WTC11 (cell line): ENCODE measurements at regions not wholly inside any gene's neighbourhood (a gene's known extent, or its start where the extent isn't known, plus 50 kb on each side); places are given as distances from the start of the nearest gene placed in this dataset.

ENCODE experiments used
- ATAC-seq: fragments of 200-7000 bp; cut with Tn5 transposase; 2 replicates; pipeline ENCODE4 v1.10.0; 2021; ENCODE audit warnings: mild to moderate bottlenecking, moderate library complexity
- CTCF ChIA-PET: fragments of 300-600 bp; sonication (Branson Sonifier 250); formaldehyde crosslinking; loops from one replicate; lab custom pipeline; 2021; ENCODE audit warnings: antibody characterized with exemption; lab: Charles Lee
- POLR2A ChIA-PET: fragments of 350-600 bp; sonication (Branson Sonifier 250); formaldehyde crosslinking; loops from one replicate; lab custom pipeline; 2021; ENCODE audit warnings: antibody characterized with exemption; lab: Charles Lee
- DNase-seq: peaks from one replicate; pipeline ENCODE4 v3.0.0; 2021; ENCODE audit warnings: low spot score
- H3K27ac Mint-ChIP-seq: 2 replicates; pipeline ENCODE4 v1.8.0; 2021; ENCODE audit warnings: mixed read lengths
- H3K27me3 Mint-ChIP-seq: 2 replicates; pipeline ENCODE4 v1.8.0; 2021; ENCODE audit warnings: low read depth, mild to moderate bottlenecking, moderate library complexity, mixed read lengths
- H3K36me3 Mint-ChIP-seq: 2 replicates; pipeline ENCODE4 v1.8.0; 2021; ENCODE audit warnings: mixed read lengths
- H3K4me1 Mint-ChIP-seq: 2 replicates; pipeline ENCODE4 v1.8.0; 2022; ENCODE audit warnings: mixed read lengths
- H3K4me3 Mint-ChIP-seq: 2 replicates; pipeline ENCODE4 v1.8.0; 2021; ENCODE audit warnings: mild to moderate bottlenecking, moderate library complexity, mixed read lengths
- H3K9me3 Mint-ChIP-seq: 2 replicates; pipeline ENCODE4 v1.8.0; 2021; ENCODE audit warnings: mixed read lengths
- E2F1 ChIP-seq: sonication (generic); formaldehyde crosslinking; IDR thresholded peaks from 2 replicates; pipeline ENCODE4 v1.8.0; 2022; ENCODE audit warnings: mild to moderate bottlenecking, missing genetic modification reagents
- GTF2I ChIP-seq: fragments of 250-450 bp; sonication (Bioruptor Pico); conservative IDR thresholded peaks from 2 replicates; pipeline ENCODE4 v1.4.0; 2021; ENCODE audit warnings: mild to moderate bottlenecking
- HMGA2 ChIP-seq: fragments of 250-450 bp; sonication (Bioruptor Pico); IDR thresholded peaks from 2 replicates; pipeline ENCODE4 v1.4.0; 2021; ENCODE audit warnings: mild to moderate bottlenecking, moderate library complexity
- IRF1 ChIP-seq: sonication (generic); formaldehyde crosslinking; IDR thresholded peaks from 2 replicates; pipeline ENCODE4 v1.8.0; 2023; ENCODE audit warnings: missing genetic modification reagents
- MYBL2 ChIP-seq: sonication (generic); formaldehyde crosslinking; IDR thresholded peaks from 2 replicates; pipeline ENCODE4 v1.8.1; 2023; ENCODE audit warnings: mild to moderate bottlenecking, moderate library complexity, missing genetic modification reagents
- NFYB ChIP-seq: sonication (generic); formaldehyde crosslinking; conservative IDR thresholded peaks from 2 replicates; pipeline ENCODE4 v1.8.0; 2022; ENCODE audit warnings: low read depth, missing genetic modification reagents
- NR3C1 ChIP-seq: sonication (generic); formaldehyde crosslinking; conservative IDR thresholded peaks from 2 replicates; pipeline ENCODE4 v1.8.1; 2023; ENCODE audit warnings: low read depth, mild to moderate bottlenecking, missing genetic modification reagents
- OVOL2 ChIP-seq: fragments of 250-450 bp; sonication (Bioruptor Pico); IDR thresholded peaks from 2 replicates; pipeline ENCODE4 v1.9.0; 2021; ENCODE audit warnings: mild to moderate bottlenecking, borderline replicate concordance
- PRDM15 ChIP-seq: sonication (generic); formaldehyde crosslinking; IDR thresholded peaks from 2 replicates; pipeline ENCODE4 v1.8.0; 2022; ENCODE audit warnings: missing genetic modification reagents
- RORB ChIP-seq: fragments of 250-450 bp; sonication (Bioruptor Pico); IDR thresholded peaks from 2 replicates; pipeline ENCODE4 v1.9.0; 2021; ENCODE audit warnings: mild to moderate bottlenecking
- SP1 ChIP-seq: sonication (generic); formaldehyde crosslinking; conservative IDR thresholded peaks from 2 replicates; pipeline ENCODE4 v1.8.1; 2022; ENCODE audit warnings: missing genetic modification reagents
- TCF7 ChIP-seq: sonication (generic); formaldehyde crosslinking; IDR thresholded peaks from 2 replicates; pipeline ENCODE4 v1.8.0; 2022; ENCODE audit warnings: mild to moderate bottlenecking, low read depth, missing genetic modification reagents, moderate library complexity
- TEAD4 ChIP-seq: sonication (generic); formaldehyde crosslinking; IDR thresholded peaks from 2 replicates; pipeline ENCODE4 v1.8.0; 2022; ENCODE audit warnings: mild to moderate bottlenecking, missing genetic modification reagents
- USF2 ChIP-seq: sonication (generic); formaldehyde crosslinking; IDR thresholded peaks from 2 replicates; pipeline ENCODE4 v1.8.1; 2023; ENCODE audit warnings: mild to moderate bottlenecking, missing genetic modification reagents, moderate library complexity
- ZNF138 ChIP-seq: sonication (generic); formaldehyde crosslinking; conservative IDR thresholded peaks from 2 replicates; pipeline ENCODE4 v1.8.1; 2022; ENCODE audit warnings: mild to moderate bottlenecking, moderate library complexity, missing genetic modification reagents
- ZNF416 ChIP-seq: fragments of 250-450 bp; sonication (Bioruptor Pico); IDR thresholded peaks from 2 replicates; pipeline ENCODE4 v1.9.0; 2021; ENCODE audit warnings: mild to moderate bottlenecking, inconsistent platforms
- TF ChIP-seq, protein P1 (sequence below): sonication (generic); formaldehyde crosslinking; IDR thresholded peaks from 2 replicates; pipeline ENCODE4 v1.8.1; 2023; ENCODE audit warnings: mild to moderate bottlenecking, missing genetic modification reagents
- TF ChIP-seq, protein P2 (sequence below): sonication (generic); formaldehyde crosslinking; conservative IDR thresholded peaks from 2 replicates; pipeline ENCODE4 v1.8.1; 2022; ENCODE audit warnings: mild to moderate bottlenecking, missing genetic modification reagents
- TF ChIP-seq, protein P3 (sequence below): sonication (generic); formaldehyde crosslinking; IDR thresholded peaks from 2 replicates; pipeline ENCODE4 v1.8.0; 2023; ENCODE audit warnings: mild to moderate bottlenecking, missing genetic modification reagents
- TF ChIP-seq, protein P4 (sequence below): fragments of 250-450 bp; sonication (Bioruptor Pico); IDR thresholded peaks from 2 replicates; pipeline ENCODE4 v1.9.0; 2021; ENCODE audit warnings: moderate library complexity, mild to moderate bottlenecking, inconsistent platforms, borderline replicate concordance

- TF ChIP-seq, protein P1, sequence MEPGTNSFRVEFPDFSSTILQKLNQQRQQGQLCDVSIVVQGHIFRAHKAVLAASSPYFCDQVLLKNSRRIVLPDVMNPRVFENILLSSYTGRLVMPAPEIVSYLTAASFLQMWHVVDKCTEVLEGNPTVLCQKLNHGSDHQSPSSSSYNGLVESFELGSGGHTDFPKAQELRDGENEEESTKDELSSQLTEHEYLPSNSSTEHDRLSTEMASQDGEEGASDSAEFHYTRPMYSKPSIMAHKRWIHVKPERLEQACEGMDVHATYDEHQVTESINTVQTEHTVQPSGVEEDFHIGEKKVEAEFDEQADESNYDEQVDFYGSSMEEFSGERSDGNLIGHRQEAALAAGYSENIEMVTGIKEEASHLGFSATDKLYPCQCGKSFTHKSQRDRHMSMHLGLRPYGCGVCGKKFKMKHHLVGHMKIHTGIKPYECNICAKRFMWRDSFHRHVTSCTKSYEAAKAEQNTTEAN (CRISPR knock-in tag): no peak
Measured at GRCh38 chr19:21626924-21627697, 121.7 kb downstream of the ZNF429 start (continued).

GRCh38 chr19:21626091-21626490 lies 120.7 kb downstream of the ZNF429 start:
- ChIA-PET CTCF (no interaction called here), POLR2A (no interaction called here)
- H3K36me3 Mint-ChIP-seq: peaks cover 42% of the 10 kb centered on the region
- ATAC-seq (no peak), DNase-seq (no peak)
- H3K9me3 Mint-ChIP-seq: peaks cover 84% of the 10 kb centered on the region
- H3K4me3 Mint-ChIP-seq: no peak overlapping the region
- no peak for TF ChIP-seq ZNF138 (CRISPR knock-in tag)
- TF ChIP-seq E2F1 (CRISPR knock-in tag): no peak
- no peak for TF ChIP-seq MYBL2 (CRISPR knock-in tag)
- TF ChIP-seq, protein P2, sequence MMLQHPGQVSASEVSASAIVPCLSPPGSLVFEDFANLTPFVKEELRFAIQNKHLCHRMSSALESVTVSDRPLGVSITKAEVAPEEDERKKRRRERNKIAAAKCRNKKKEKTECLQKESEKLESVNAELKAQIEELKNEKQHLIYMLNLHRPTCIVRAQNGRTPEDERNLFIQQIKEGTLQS (CRISPR knock-in tag): no peak
- TF ChIP-seq TEAD4: no peak
- no peak for TF ChIP-seq TCF7
- no peak for TF ChIP-seq NR3C1
- TF ChIP-seq GTF2I (CRISPR knock-in tag): no peak
- H3K4me1 Mint-ChIP-seq: peaks cover 17% of the 10 kb centered on the region; the same call in 1 of the 2 replicates
- no peak overlapping the region for H3K27ac Mint-ChIP-seq
- peaks cover 3% of the 10 kb centered on the region; the same call in 1 of the 2 replicates for H3K27me3 Mint-ChIP-seq

- H3K9me3 Mint-ChIP-seq: peaks cover 83% of the 10 kb centered on the region
- no peak for ATAC-seq
- TF ChIP-seq ZNF416 (CRISPR knock-in tag) (no peak), RORB (CRISPR knock-in tag) (no peak), PRDM15 (CRISPR knock-in tag) (no peak), IRF1 (CRISPR knock-in tag) (no peak), SP1 (no peak), NFYB (CRISPR knock-in tag) (no peak), OVOL2 (CRISPR knock-in tag) (no peak), HMGA2 (CRISPR knock-in tag) (no peak), USF2 (CRISPR knock-in tag) (no peak)
- TF ChIP-seq, protein P3, sequence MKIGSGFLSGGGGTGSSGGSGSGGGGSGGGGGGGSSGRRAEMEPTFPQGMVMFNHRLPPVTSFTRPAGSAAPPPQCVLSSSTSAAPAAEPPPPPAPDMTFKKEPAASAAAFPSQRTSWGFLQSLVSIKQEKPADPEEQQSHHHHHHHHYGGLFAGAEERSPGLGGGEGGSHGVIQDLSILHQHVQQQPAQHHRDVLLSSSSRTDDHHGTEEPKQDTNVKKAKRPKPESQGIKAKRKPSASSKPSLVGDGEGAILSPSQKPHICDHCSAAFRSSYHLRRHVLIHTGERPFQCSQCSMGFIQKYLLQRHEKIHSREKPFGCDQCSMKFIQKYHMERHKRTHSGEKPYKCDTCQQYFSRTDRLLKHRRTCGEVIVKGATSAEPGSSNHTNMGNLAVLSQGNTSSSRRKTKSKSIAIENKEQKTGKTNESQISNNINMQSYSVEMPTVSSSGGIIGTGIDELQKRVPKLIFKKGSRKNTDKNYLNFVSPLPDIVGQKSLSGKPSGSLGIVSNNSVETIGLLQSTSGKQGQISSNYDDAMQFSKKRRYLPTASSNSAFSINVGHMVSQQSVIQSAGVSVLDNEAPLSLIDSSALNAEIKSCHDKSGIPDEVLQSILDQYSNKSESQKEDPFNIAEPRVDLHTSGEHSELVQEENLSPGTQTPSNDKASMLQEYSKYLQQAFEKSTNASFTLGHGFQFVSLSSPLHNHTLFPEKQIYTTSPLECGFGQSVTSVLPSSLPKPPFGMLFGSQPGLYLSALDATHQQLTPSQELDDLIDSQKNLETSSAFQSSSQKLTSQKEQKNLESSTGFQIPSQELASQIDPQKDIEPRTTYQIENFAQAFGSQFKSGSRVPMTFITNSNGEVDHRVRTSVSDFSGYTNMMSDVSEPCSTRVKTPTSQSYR (CRISPR knock-in tag): no peak
- TF ChIP-seq, protein P4, sequence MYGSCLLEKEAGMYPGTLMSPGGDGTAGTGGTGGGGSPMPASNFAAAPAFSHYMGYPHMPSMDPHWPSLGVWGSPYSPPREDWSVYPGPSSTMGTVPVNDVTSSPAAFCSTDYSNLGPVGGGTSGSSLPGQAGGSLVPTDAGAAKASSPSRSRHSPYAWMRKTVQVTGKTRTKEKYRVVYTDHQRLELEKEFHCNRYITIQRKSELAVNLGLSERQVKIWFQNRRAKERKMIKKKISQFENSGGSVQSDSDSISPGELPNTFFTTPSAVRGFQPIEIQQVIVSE (CRISPR knock-in tag): no peak
- TF ChIP-seq, protein P2 (CRISPR knock-in tag): no peak
Measured at GRCh38 chr19:21622920-21623319, 117.5 kb downstream of the ZNF429 start.

More at GRCh38 chr19:21622920-21623319, 117.5 kb downstream of the ZNF429 start:
- ChIA-PET POLR2A (no interaction called here), CTCF (no interaction called here)
- Mint-ChIP-seq H3K4me1 (peaks cover 9% of the 10 kb centered on the region; the same call in 1 of the 2 replicates), H3K27ac (no peak overlapping the region), H3K27me3 (peaks cover 10% of the 10 kb centered on the region; the same call in 1 of the 2 replicates), H3K4me3 (no peak overlapping the region), H3K36me3 (peaks cover 49% of the 10 kb centered on the region)
- no peak for DNase-seq
